ENCODE measurements at regions not wholly inside any gene's neighbourhood (a gene's known extent, or its start where the extent isn't known, plus 50 kb on each side); places are given as distances from the start of the nearest gene placed in this dataset.

- DNase-seq, result no peak
These were observed 144.4 kb upstream of the SESN3 start for GRCh38 chr11:95375451-95375850.

- DNase-seq, result no peak
These were observed 143.1 kb upstream of the SESN3 start for GRCh38 chr11:95374105-95374504.

- no peak for DNase-seq
These were observed 142.2 kb upstream of the SESN3 start for GRCh38 chr11:95373241-95373640.

GRCh38 chr11:95372097-95372656 is 141.2 kb upstream of the SESN3 start:
- no peak for DNase-seq

GRCh38 chr11:95371153-95371552 is 140.2 kb upstream of the SESN3 start:
- no peak for DNase-seq

- no peak for DNase-seq
These were observed 136.7 kb upstream of the SESN3 start for GRCh38 chr11:95367726-95368125.

GRCh38 chr11:95365348-95365747 is 134.3 kb upstream of the SESN3 start:
- DNase-seq, result no peak

GRCh38 chr11:95364324-95365295 is 133.6 kb upstream of the SESN3 start:
- no peak for DNase-seq

GRCh38 chr11:95363708-95364107 is 132.7 kb upstream of the SESN3 start:
- DNase-seq, result peak; percentile 26

GRCh38 chr11:95363164-95363563 is 132.2 kb upstream of the SESN3 start:
- DNase-seq, result no peak

- no peak for DNase-seq
These were observed 130.2 kb upstream of the SESN3 start for GRCh38 chr11:95361180-95361579.

GRCh38 chr11:95360377-95361075 is 129.5 kb upstream of the SESN3 start:
- DNase-seq, result no peak

GRCh38 chr11:95359756-95360155 is 128.8 kb upstream of the SESN3 start:
- no peak for DNase-seq

- no peak for DNase-seq
These were observed 128.3 kb upstream of the SESN3 start for GRCh38 chr11:95359341-95359663.

GRCh38 chr11:95358511-95359340 is 127.7 kb upstream of the SESN3 start:
- DNase-seq, result no peak

- no peak for DNase-seq
These were observed 123.3 kb upstream of the SESN3 start for GRCh38 chr11:95354304-95354703.

- DNase-seq, result no peak
These were observed 122.7 kb upstream of the SESN3 start for GRCh38 chr11:95353706-95354105.

GRCh38 chr11:95352733-95353346 is 121.8 kb upstream of the SESN3 start:
- no peak for DNase-seq

GRCh38 chr11:95349345-95349942 is 118.4 kb upstream of the SESN3 start:
- DNase-seq, result no peak

- no peak for DNase-seq
These were observed 115.3 kb upstream of the SESN3 start for GRCh38 chr11:95346265-95346664.

GRCh38 chr11:95345651-95346050 is 114.6 kb upstream of the SESN3 start:
- DNase-seq, result no peak
